ENCODE measurements at regions not wholly inside any gene's neighbourhood (a gene's known extent, or its start where the extent isn't known, plus 50 kb on each side); places are given as distances from the start of the nearest gene placed in this dataset.
A peak's percentile ranks its signal among the peaks of the same experiment; 100 is the strongest.

- Mint-ChIP-seq H3K4me1 (ENCODE audit: low read depth) (peaks cover 9% of the 10 kb centered on the region), H3K27ac (no peak overlapping the region)
- TF ChIP-seq CTCF (IDR thresholded peaks at IDR 0.05; ENCODE audit: unreplicated experiment): no peak
Measured at GRCh38 chr1:109826446-109826845, 62.7 kb upstream of the EPS8L3 start.

GRCh38 chr1:109824349-109825115 lies 60.8 kb upstream of the EPS8L3 start:
- H3K4me3 Mint-ChIP-seq (ENCODE audit: low read depth): no peak overlapping the region
- DNase-seq (ENCODE audit: low spot score, unreplicated experiment): no peak
- TF ChIP-seq CTCF (IDR thresholded peaks at IDR 0.05; ENCODE audit: unreplicated experiment): no peak
- H3K27ac Mint-ChIP-seq: no peak overlapping the region
- no peaks in the 10 kb centered on the region for H3K9me3 Mint-ChIP-seq (ENCODE audit: low read depth)
- peaks cover 9% of the 10 kb centered on the region for H3K4me1 Mint-ChIP-seq (ENCODE audit: low read depth)
- no peaks in the 10 kb centered on the region for H3K36me3 Mint-ChIP-seq (ENCODE audit: insufficient read depth)
- H3K27me3 Mint-ChIP-seq: peaks cover 4% of the 10 kb centered on the region

More at GRCh38 chr1:109826446-109826845, 62.7 kb upstream of the EPS8L3 start:
- H3K27me3 Mint-ChIP-seq: no peaks in the 10 kb centered on the region
- no peak overlapping the region for H3K4me3 Mint-ChIP-seq (ENCODE audit: low read depth)
- DNase-seq (ENCODE audit: low spot score, unreplicated experiment): no peak
- H3K9me3 Mint-ChIP-seq (ENCODE audit: low read depth): no peaks in the 10 kb centered on the region
- no peaks in the 10 kb centered on the region for H3K36me3 Mint-ChIP-seq (ENCODE audit: insufficient read depth)

- H3K27ac Mint-ChIP-seq: peak overlapping the region; percentile 47
- peaks cover 9% of the 10 kb centered on the region for H3K4me1 Mint-ChIP-seq (ENCODE audit: low read depth)
- TF ChIP-seq CTCF (IDR thresholded peaks at IDR 0.05; ENCODE audit: unreplicated experiment): no peak
Measured at GRCh38 chr1:109823543-109824348, 60.0 kb upstream of the EPS8L3 start.

GRCh38 chr1:109822749-109823542 lies 59.2 kb upstream of the EPS8L3 start:
- DNase-seq (ENCODE audit: low spot score, unreplicated experiment): no peak
- Mint-ChIP-seq H3K4me3 (ENCODE audit: low read depth) (no peak overlapping the region), H3K27me3 (peaks cover 4% of the 10 kb centered on the region), H3K36me3 (ENCODE audit: insufficient read depth) (no peaks in the 10 kb centered on the region), H3K27ac (peak overlapping the region; percentile 47), H3K9me3 (ENCODE audit: low read depth) (no peaks in the 10 kb centered on the region), H3K4me1 (ENCODE audit: low read depth) (peaks cover 9% of the 10 kb centered on the region)
- no peak for TF ChIP-seq CTCF (IDR thresholded peaks at IDR 0.05; ENCODE audit: unreplicated experiment)

More at GRCh38 chr1:109823543-109824348, 60.0 kb upstream of the EPS8L3 start:
- Mint-ChIP-seq H3K36me3 (ENCODE audit: insufficient read depth) (no peaks in the 10 kb centered on the region), H3K9me3 (ENCODE audit: low read depth) (no peaks in the 10 kb centered on the region), H3K27me3 (peaks cover 4% of the 10 kb centered on the region), H3K4me3 (ENCODE audit: low read depth) (no peak overlapping the region)
- DNase-seq (ENCODE audit: low spot score, unreplicated experiment): no peak

All from progenitor cell of endocrine pancreas (in vitro differentiated cells).